Thyroid gland (tissue), 4 donors: ENCODE measurements at regions not wholly inside any gene's neighbourhood (a gene's known extent, or its start where the extent isn't known, plus 50 kb on each side); places are given as distances from the start of the nearest gene placed in this dataset.

ENCODE experiments used
- DNase-seq, 2 donors: peaks; one replicate each; pipeline ENCODE4 v3.0.0-alpha.2; 2019
- H3K27ac ChIP-seq, 3 donors: fragments of 200-600 bp; sonication (generic); 1 replicate in 2 of 3; 2 replicates in 1 of 3; pipeline ENCODE4 v1.5.1; 2016 to 2019; ENCODE audit warnings: mild to moderate bottlenecking in 1 of 3, moderate library complexity in 1 of 3
- H3K27me3 ChIP-seq: fragments of 200-600 bp; sonication (generic); one replicate; pipeline ENCODE4 v1.5.1; 2019
- H3K36me3 ChIP-seq, 2 donors: fragments of 200-600 bp; sonication (generic); one replicate each; pipeline ENCODE4 v1.5.1; 2016 to 2019
- H3K4me1 ChIP-seq, 2 donors: fragments of 200-600 bp; sonication (generic); one replicate each; pipeline ENCODE4 v1.5.1; 2017 to 2019
- H3K4me3 ChIP-seq, 3 donors: fragments of 200-600 bp; sonication (generic); replicated peaks in 1 of 3; 1 replicate in 2 of 3; 2 replicates in 1 of 3; pipeline ENCODE4 v1.5.1; 2016; ENCODE audit warnings: mild to moderate bottlenecking in 1 of 3
- H3K9me3 ChIP-seq: fragments of 200-600 bp; sonication (generic); one replicate; pipeline ENCODE4 v1.5.1; 2017
- POLR2A ChIP-seq, 2 donors: fragments of 450-650 bp; IDR thresholded peaks; one replicate each; pipeline ENCODE4 v1.6.1; 2017; ENCODE audit warnings: antibody characterized with exemption in 2 of 2, mild to moderate bottlenecking in 2 of 2, moderate library complexity in 1 of 2
- WGBS, 2 donors: methylation state at CpG; one replicate each; pipeline ENCODE4 v1.1.5; 2017; 5-methylcytosine and 5-hydroxymethylcytosine counted together
- intact Hi-C: fragments of 100-400 bp; cut with DNase I; formaldehyde crosslinking; loops from one replicate; pipeline ENCODE4 v1.15.1; 2023
- TF ChIP-seq, protein P1 (sequence below), 6 experiments: fragments of 200-600 bp in 3 of 6; fragments of 450-650 bp in 3 of 6; sonication (generic) in 3 of 6; IDR thresholded peaks; one replicate each; pipeline ENCODE4 v1.5.1; 2016 to 2019; ENCODE audit warnings: antibody characterized with exemption in 6 of 6, mild to moderate bottlenecking in 2 of 6, inconsistent platforms in 1 of 6, moderate library complexity in 1 of 6

DNA sequence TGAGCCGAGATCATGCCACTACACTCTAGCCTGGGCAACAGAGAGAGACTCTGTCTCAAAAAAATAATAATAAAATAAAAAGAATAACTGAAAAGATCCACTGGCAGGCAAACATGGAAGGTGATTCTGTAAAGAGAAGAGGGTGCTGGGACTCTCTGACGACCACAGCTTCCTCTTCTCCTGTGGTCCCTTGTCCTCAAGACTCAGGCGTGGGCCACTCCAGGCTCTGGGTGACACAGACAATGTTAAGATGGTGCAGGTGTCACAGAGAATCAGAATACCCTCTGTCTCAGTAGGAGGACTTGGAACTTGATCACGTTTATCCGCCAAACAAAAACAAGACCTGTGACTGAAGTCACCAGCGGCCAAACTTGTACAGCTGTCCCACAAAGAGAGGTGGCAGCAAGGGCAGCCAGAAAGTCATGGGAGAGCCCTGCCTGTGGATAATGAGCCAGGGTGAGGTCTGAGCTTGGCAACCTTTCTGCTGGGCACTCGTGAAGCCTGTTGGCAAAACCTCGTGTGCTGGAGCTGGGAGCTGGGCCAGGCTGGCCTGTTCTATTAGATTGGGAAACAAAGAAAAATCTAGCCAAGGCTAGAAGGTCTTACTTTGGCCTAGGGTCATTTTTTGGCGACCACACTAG is 76.4 kb upstream of the ITGA6 start:
- Histone ChIP-seq H3K27ac (peak overlapping the region; percentile 66 to 77 (median 74)), H3K4me1 (peaks cover 9 to 16% of the 10 kb centered on the region in 2 donors), H3K36me3 (no peaks in the 10 kb centered on the region), H3K27me3 (no peaks in the 10 kb centered on the region), H3K4me3 (no peak overlapping the region), H3K9me3 (no peaks in the 10 kb centered on the region)
- intact Hi-C loops, result no loop called here
- no peak for TF ChIP-seq POLR2A (IDR thresholded peaks at IDR 0.05)
- TF ChIP-seq, protein P1, sequence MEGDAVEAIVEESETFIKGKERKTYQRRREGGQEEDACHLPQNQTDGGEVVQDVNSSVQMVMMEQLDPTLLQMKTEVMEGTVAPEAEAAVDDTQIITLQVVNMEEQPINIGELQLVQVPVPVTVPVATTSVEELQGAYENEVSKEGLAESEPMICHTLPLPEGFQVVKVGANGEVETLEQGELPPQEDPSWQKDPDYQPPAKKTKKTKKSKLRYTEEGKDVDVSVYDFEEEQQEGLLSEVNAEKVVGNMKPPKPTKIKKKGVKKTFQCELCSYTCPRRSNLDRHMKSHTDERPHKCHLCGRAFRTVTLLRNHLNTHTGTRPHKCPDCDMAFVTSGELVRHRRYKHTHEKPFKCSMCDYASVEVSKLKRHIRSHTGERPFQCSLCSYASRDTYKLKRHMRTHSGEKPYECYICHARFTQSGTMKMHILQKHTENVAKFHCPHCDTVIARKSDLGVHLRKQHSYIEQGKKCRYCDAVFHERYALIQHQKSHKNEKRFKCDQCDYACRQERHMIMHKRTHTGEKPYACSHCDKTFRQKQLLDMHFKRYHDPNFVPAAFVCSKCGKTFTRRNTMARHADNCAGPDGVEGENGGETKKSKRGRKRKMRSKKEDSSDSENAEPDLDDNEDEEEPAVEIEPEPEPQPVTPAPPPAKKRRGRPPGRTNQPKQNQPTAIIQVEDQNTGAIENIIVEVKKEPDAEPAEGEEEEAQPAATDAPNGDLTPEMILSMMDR (IDR thresholded peaks at IDR 0.05), result peak in 2 of 6 experiments; percentile 26
- DNase-seq, result peak; percentile 91 to 96
- 30 to 52% methylated on average over 8 to 9 of the region's 9 CpGs for WGBS, 2 donors

DNA sequence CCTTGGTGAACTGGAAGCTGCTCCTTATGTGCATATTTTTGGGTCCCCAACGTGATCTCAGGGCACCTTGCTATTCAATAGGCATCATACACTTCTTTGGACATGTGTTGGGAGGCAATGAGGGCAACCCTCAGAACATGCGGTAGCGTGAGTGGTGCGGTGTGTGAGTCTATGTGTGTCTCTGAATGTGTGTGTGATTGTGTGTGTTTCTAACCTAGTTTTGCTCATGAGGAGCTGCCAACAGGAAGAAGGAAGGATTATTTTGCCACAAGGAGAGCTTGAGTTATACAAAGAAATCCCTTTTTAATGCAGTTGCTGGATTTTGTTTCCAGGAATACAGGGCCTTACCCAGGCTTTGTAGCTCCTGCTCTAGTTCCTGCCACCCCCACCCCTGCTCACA is 75.8 kb upstream of the ITGA6 start:
- intact Hi-C loops, result no loop called here
- H3K9me3 ChIP-seq, result no peaks in the 10 kb centered on the region
- H3K4me3 ChIP-seq, result no peak overlapping the region
- peak overlapping the region; percentile 66 to 77 (median 74) for H3K27ac ChIP-seq
- H3K4me1 ChIP-seq, result peaks cover 9 to 16% of the 10 kb centered on the region in 2 donors
- no peaks in the 10 kb centered on the region for H3K36me3 ChIP-seq
- no peak for TF ChIP-seq POLR2A (IDR thresholded peaks at IDR 0.05)
- TF ChIP-seq, protein P1 (IDR thresholded peaks at IDR 0.05), result no peak
- whole genome bisulfite sequencing, 2 donors, result 93 to 96% methylated on average over 4 of the region's 4 CpGs
- DNase-seq, result no peak
- no peaks in the 10 kb centered on the region for H3K27me3 ChIP-seq

DNA sequence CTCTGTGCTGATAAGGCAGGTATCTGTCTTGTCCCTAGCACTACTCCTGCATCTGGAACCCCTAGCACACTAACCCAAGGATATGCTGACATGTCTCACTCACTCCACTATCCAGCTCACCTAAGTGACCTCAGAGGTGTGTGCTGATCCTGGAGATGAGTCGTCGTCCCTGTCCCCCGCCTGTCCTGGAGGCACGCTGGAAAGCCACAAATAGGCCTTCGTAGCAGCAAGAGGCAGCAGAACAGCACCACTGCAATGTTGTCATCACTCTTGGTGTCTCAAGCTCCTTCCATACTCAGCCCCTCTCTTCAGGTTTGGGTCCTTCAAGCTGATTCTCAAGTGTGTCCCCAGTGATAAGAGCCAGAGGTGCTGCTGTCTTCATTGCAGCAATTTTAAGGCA is 73.0 kb upstream of the ITGA6 start:
- Histone ChIP-seq H3K9me3 (no peaks in the 10 kb centered on the region), H3K27ac (no peak overlapping the region), H3K27me3 (no peaks in the 10 kb centered on the region), H3K4me3 (no peak overlapping the region), H3K4me1 (peaks cover 13 to 16% of the 10 kb centered on the region in 2 donors), H3K36me3 (no peaks in the 10 kb centered on the region)
- 92 to 94% methylated on average over 5 of the region's 5 CpGs for WGBS, 2 donors
- no peak for DNase-seq
- no peak for TF ChIP-seq POLR2A (IDR thresholded peaks at IDR 0.05)
- TF ChIP-seq, protein P1 (IDR thresholded peaks at IDR 0.05), result no peak
- intact Hi-C loops, result no loop called here

DNA sequence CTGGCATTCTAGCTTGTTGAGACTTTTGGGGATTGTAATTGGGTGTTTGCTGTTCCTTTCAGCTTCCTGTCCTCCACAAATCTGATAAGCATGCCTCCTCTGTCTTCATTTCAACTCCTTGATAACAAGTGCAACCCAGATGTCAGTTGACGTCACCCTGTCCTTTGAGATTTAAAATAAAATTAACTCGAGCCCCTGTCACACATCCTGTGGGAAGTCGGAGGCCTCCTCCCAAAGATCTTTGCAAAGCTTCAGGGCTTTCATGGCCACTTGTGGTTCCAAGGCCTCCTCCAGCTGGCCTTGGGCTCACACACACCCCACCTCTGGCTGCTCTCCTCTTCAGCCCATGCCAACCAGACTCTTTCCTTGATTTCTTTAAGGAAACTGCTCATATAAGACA is 69.9 kb upstream of the ITGA6 start:
- H3K4me1 ChIP-seq, result peaks cover 0 to 4% of the 10 kb centered on the region in 2 donors
- 85 to 87% methylated on average over 3 of the region's 3 CpGs for WGBS, 2 donors
- no peak for TF ChIP-seq POLR2A (IDR thresholded peaks at IDR 0.05)
- TF ChIP-seq, protein P1 (IDR thresholded peaks at IDR 0.05), result no peak
- H3K27me3 ChIP-seq, result no peaks in the 10 kb centered on the region
- no peak overlapping the region for H3K4me3 ChIP-seq
- H3K27ac ChIP-seq, result no peak overlapping the region
- intact Hi-C loops, result no loop called here
- H3K9me3 ChIP-seq, result no peaks in the 10 kb centered on the region
- H3K36me3 ChIP-seq, result no peaks in the 10 kb centered on the region
- DNase-seq, result no peak

DNA sequence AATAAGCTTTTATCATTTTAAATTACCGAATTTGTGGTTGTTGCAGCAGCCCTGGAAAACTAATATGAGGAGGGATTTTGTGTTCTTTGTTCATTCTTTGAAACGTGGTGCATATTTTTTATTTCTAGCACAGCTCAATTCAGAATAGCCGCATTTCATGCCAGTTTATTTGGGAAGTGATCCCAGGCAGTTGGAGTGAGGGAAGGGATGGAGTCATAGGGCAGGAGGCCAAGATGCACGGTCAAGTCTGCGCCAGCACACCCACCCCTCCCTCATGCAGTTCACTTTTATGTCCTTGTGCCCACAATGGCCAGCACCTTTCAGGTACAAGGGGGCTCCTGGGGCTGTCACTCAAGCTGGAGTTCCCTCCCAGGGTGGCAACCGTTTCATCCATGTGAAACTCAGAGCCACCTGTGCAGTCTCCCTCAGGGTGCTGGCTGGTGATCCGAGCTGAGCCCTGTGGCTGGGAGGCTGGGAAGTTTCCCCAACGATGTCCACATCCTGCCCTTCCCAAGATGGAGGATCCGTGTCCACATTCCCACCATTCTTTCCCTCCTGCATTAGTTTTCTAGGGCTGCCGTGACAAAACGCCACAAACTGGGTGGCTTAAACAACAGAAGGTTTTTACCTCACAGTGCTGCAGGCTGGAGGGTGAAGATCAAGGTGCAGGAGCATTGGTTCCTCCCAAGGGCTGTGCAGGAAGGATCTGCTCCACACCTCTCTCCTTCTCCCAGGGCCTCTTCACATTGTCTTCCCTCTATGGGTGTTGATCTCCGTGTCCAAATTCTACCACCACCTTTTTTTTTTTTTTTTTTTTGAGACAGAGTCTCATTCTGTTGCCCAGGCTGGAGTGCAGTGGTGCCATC is 68.5 kb upstream of the ITGA6 start:
- H3K4me1 ChIP-seq, result peaks cover 0 to 4% of the 10 kb centered on the region in 2 donors
- H3K27me3 ChIP-seq, result no peaks in the 10 kb centered on the region
- TF ChIP-seq, protein P1 (IDR thresholded peaks at IDR 0.05), result no peak
- TF ChIP-seq POLR2A (IDR thresholded peaks at IDR 0.05), result no peak
- H3K9me3 ChIP-seq, result no peaks in the 10 kb centered on the region
- DNase-seq, result peak in 1 of 2 donors; percentile 12
- intact Hi-C loops, result no loop called here
- no peak overlapping the region for H3K27ac ChIP-seq
- WGBS, 2 donors, result 58 to 63% methylated on average over 11 to 12 of the region's 12 CpGs
- no peaks in the 10 kb centered on the region for H3K36me3 ChIP-seq
- H3K4me3 ChIP-seq, result no peak overlapping the region
